ENCODE measurements at regions not wholly inside any gene's neighbourhood (a gene's known extent, or its start where the extent isn't known, plus 50 kb on each side); places are given as distances from the start of the nearest gene placed in this dataset.

DNA sequence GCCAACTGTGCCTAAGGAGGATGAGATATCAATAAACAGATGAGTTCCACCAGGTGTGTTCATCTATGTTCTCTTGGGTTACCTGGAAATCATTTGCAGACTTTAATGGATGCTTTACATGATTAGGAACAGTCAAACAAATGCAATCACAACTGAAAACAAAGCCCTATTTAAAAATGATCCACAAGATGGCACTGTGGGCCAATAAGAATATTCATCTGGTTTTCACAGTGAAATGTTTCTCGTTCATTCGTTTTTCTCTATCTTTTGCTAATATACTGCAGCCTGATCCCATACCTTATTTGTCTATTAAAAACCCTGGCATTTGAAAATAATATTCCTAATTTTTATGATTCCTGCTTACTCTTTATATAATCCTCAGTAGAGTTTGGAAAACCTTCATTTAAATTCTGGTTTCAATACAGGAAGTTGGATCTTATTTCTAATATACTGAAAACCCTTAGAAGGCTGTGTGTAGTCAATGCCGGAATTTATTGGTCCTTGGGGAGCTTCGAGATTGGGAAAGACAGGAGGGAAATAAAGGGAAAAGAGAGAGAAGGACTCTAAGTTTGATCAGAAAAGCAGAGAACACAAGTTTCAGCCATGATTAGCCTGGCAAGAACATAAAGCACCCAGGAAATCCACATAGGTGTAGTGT, 63.8 kb upstream of the TAPT1 start:
- TF ChIP-seq, protein P1, sequence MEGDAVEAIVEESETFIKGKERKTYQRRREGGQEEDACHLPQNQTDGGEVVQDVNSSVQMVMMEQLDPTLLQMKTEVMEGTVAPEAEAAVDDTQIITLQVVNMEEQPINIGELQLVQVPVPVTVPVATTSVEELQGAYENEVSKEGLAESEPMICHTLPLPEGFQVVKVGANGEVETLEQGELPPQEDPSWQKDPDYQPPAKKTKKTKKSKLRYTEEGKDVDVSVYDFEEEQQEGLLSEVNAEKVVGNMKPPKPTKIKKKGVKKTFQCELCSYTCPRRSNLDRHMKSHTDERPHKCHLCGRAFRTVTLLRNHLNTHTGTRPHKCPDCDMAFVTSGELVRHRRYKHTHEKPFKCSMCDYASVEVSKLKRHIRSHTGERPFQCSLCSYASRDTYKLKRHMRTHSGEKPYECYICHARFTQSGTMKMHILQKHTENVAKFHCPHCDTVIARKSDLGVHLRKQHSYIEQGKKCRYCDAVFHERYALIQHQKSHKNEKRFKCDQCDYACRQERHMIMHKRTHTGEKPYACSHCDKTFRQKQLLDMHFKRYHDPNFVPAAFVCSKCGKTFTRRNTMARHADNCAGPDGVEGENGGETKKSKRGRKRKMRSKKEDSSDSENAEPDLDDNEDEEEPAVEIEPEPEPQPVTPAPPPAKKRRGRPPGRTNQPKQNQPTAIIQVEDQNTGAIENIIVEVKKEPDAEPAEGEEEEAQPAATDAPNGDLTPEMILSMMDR (IDR thresholded peaks at IDR 0.05) = peak in 3 of 4 experiments; percentile 29 to 56 (median 41)
- TF ChIP-seq POLR2A (IDR thresholded peaks at IDR 0.05) (no peak), POLR2AphosphoS5 (IDR thresholded peaks at IDR 0.05) (no peak)
